ENCODE measurements at regions not wholly inside any gene's neighbourhood (a gene's known extent, or its start where the extent isn't known, plus 50 kb on each side); places are given as distances from the start of the nearest gene placed in this dataset.

DNA sequence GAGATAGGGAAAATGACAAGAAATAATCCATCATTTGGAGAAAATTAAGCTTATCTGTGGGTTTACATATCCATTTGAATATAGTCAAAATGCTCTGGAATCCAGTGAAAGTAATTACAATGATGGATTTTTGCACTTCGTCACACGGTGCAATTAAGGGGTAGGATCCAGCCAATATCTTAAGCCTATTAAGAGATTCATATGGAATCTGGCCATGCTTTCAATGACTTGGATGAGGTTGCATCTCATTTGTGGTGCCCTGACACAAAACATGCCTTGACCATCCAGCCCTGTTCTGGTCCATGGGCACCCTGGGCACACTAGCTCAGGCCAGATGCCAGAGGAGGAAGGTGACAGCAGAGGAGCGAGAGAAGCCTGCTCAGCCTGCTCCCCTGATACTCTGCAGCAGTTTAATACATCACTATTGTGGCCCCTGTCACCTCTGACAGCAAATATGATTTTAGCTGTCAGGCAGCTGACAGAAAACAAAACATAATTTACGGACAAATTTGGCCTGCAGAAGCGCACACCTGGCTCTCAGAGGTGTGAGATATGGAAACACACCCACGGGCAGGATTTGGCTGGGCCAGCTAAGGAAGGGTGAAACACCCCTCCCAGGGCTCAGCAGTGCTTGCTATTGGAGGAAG lies 94.1 kb upstream of the ST8SIA3 start:
- H3K27me3 ChIP-seq (replicated peaks in 1 of 4; ENCODE audit: control extremely low read depth in 1 of 4, control insufficient read depth in 3 of 4, insufficient read depth in 4 of 4, low read length in 3 of 4): no peaks in the 10 kb centered on the region
- ChIA-PET CTCF (no interaction called here), POLR2A (no interaction called here)
- H3K4me1 Mint-ChIP-seq: no peaks in the 10 kb centered on the region
- no peak overlapping the region for H2AFZ ChIP-seq (ENCODE audit: insufficient read depth, low read depth, low read length, poor library complexity, severe bottlenecking)
- ATAC-seq (ENCODE audit: low read depth) (no peak), DNase-seq (no peak)
- no peaks in the 10 kb centered on the region for H3K9me3 ChIP-seq (ENCODE audit: control extremely low read depth in 1 of 3, control insufficient read depth in 2 of 3, insufficient read depth in 1 of 3, low read length in 2 of 3)
- H3K9me3 Mint-ChIP-seq (ENCODE audit: insufficient read depth): peaks cover 4% of the 10 kb centered on the region
- H3K27me3 Mint-ChIP-seq: peaks cover 12% of the 10 kb centered on the region
- H3K9ac ChIP-seq (ENCODE audit: low read length): no peak overlapping the region
- no peak overlapping the region for H3K27ac Mint-ChIP-seq
- no peaks in the 10 kb centered on the region for H3K4me1 ChIP-seq (ENCODE audit: control insufficient read depth in 2 of 2, insufficient read depth in 2 of 2, low read length in 2 of 2)
- H3K79me2 ChIP-seq (ENCODE audit: control insufficient read depth, insufficient read depth, low read length): no peaks in the 10 kb centered on the region
- intact Hi-C loops (cut with micrococcal nuclease): no loop called here
- 73% methylated on average over 4 of the region's 6 CpGs for WGBS (ENCODE audit: insufficient coverage)
- H3K36me3 ChIP-seq (replicated peaks in 1 of 2; ENCODE audit: control extremely low read depth in 1 of 2, control insufficient read depth in 1 of 2, extremely low read depth in 1 of 2, insufficient read depth in 2 of 2, low read length in 1 of 2): no peaks in the 10 kb centered on the region
- no peak overlapping the region for H3K4me3 ChIP-seq (ENCODE audit: control extremely low read depth in 1 of 5, extremely low read depth in 1 of 5, insufficient read depth in 1 of 5, low read depth in 2 of 5, low read length in 4 of 5)
- no peak for TF ChIP-seq CTCF (IDR thresholded peaks at IDR 0.05)
- no peak for TF ChIP-seq EZH2 (IDR thresholded peaks at IDR 0.05; ENCODE audit: borderline replicate concordance, insufficient read depth, low read depth, low read length, poor library complexity, severe bottlenecking)
- H4K20me1 ChIP-seq (ENCODE audit: control insufficient read depth, insufficient read depth, low read length, poor library complexity, severe bottlenecking): no peaks in the 10 kb centered on the region
- no peak overlapping the region for H3K4me3 Mint-ChIP-seq
- H3K4me2 ChIP-seq (replicated peaks; ENCODE audit: low read depth, low read length, poor library complexity, severe bottlenecking): no peak overlapping the region
- H3K27ac ChIP-seq (ENCODE audit: low read length in 2 of 2): no peak overlapping the region

- H3K4me1 ChIP-seq (ENCODE audit: control insufficient read depth in 2 of 2, insufficient read depth in 2 of 2, low read length in 2 of 2): no peaks in the 10 kb centered on the region
- H3K27me3 ChIP-seq (replicated peaks in 1 of 4; ENCODE audit: control extremely low read depth in 1 of 4, control insufficient read depth in 3 of 4, insufficient read depth in 4 of 4, low read length in 3 of 4): no peaks in the 10 kb centered on the region
- H3K36me3 ChIP-seq (replicated peaks in 1 of 2; ENCODE audit: control extremely low read depth in 1 of 2, control insufficient read depth in 1 of 2, extremely low read depth in 1 of 2, insufficient read depth in 2 of 2, low read length in 1 of 2): no peaks in the 10 kb centered on the region
- TF ChIP-seq EZH2 (IDR thresholded peaks at IDR 0.05; ENCODE audit: borderline replicate concordance, insufficient read depth, low read depth, low read length, poor library complexity, severe bottlenecking): no peak
- TF ChIP-seq CTCF (IDR thresholded peaks at IDR 0.05): no peak
- no peak overlapping the region for H2AFZ ChIP-seq (ENCODE audit: insufficient read depth, low read depth, low read length, poor library complexity, severe bottlenecking)
- H3K9ac ChIP-seq (ENCODE audit: low read length): no peak overlapping the region
- CTCF ChIA-PET: no interaction called here
- peaks cover 6% of the 10 kb centered on the region for H3K27me3 Mint-ChIP-seq
- H3K27ac Mint-ChIP-seq: no peak overlapping the region
- H3K9me3 Mint-ChIP-seq (ENCODE audit: insufficient read depth): no peaks in the 10 kb centered on the region
- no peaks in the 10 kb centered on the region for H3K9me3 ChIP-seq (ENCODE audit: control extremely low read depth in 1 of 3, control insufficient read depth in 2 of 3, insufficient read depth in 1 of 3, low read length in 2 of 3)
- intact Hi-C loops (cut with micrococcal nuclease): no loop called here
- no peak overlapping the region for H3K27ac ChIP-seq (ENCODE audit: low read length in 2 of 2)
- ATAC-seq (ENCODE audit: low read depth): no peak
- H3K4me3 Mint-ChIP-seq: no peak overlapping the region
- H3K4me2 ChIP-seq (replicated peaks; ENCODE audit: low read depth, low read length, poor library complexity, severe bottlenecking): no peak overlapping the region
- H4K20me1 ChIP-seq (ENCODE audit: control insufficient read depth, insufficient read depth, low read length, poor library complexity, severe bottlenecking): no peaks in the 10 kb centered on the region
- no peak overlapping the region for H3K4me3 ChIP-seq (ENCODE audit: control extremely low read depth in 1 of 5, extremely low read depth in 1 of 5, insufficient read depth in 1 of 5, low read depth in 2 of 5, low read length in 4 of 5)
- DNase-seq: no peak
- POLR2A ChIA-PET: no interaction called here
- H3K79me2 ChIP-seq (ENCODE audit: control insufficient read depth, insufficient read depth, low read length): no peaks in the 10 kb centered on the region
- WGBS (ENCODE audit: insufficient coverage): 100% methylated on average over 2 of the region's 4 CpGs
- H3K4me1 Mint-ChIP-seq: no peaks in the 10 kb centered on the region
These were observed 84.9 kb upstream of the ST8SIA3 start for GRCh38 chr18:57267368-57267925.
